GM19240 (cell line): ENCODE measurements at regions not wholly inside any gene's neighbourhood (a gene's known extent, or its start where the extent isn't known, plus 50 kb on each side); places are given as distances from the start of the nearest gene placed in this dataset.

Source experiments
- DNase-seq: peaks from one replicate; pipeline ENCODE4 v3.0.0; 2011; ENCODE audit warnings: low spot score; ENCODE audit not compliant: insufficient read length

DNA sequence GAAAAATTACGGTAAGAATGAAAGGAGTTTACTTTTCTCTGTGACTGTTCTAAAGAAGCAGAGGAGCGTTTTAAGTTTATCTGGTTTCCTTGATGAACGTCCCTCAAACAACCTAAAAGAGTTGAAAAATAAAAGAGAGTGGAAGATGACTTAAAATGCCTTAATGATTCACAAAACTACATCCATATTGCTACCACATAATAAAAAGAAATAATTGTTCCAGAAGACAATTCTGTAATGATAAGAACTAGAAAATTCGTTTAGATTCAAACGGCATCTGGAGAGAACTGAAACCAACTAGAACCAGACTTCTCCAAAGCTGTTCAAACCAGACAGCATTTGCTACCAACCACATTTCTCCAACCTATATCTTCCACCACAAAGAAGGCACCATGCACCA is 68.1 kb downstream of the TEKT4 start:
- DNase-seq, result no peak

DNA sequence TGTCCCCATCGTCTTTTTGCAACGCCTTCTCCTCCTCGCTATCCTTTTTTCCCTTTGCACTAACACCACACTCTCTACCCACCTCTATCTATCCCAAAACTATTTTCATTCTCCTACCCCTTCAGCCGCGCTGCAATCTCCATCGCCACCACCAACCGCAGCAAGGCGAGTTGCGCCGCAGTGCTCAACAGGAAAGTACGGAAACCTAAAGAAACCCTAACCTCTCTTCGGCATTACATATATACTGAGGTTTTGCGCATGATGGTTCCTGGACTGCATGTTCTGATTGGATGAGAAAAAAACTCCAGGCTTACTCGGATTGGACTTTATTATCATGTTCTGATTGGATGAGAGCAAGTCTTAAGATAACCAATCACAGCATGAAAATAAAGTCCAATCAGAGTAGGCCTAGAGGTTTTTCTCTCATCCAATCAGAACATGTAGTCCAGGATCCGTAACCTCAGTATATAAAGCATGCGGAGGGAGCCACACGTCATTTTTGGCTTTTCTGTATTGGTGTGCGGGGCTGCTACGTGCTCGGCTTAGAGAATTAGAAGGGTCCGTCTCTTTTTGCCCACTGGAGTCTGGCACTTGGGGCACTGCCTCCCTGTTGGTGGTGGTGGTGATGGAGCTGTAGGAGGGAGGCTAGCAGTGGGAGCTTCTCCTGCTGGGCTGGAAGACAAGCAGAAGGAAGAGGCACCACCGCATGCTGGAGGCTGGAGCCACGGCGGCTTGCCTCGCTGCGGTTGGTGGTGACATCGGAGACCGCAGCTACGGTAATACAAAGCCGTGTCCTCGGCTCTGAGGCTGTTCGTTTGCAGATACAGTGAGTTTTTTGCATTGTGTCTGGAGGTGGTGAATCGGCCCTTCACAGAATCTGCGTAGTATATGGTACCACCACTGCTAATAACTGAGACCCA is 76.1 kb downstream of the TEKT4 start:
- DNase-seq, result no peak

GRCh38 chr2:94955702-94956101 is 69.8 kb upstream of the MAL start:
- no peak for DNase-seq

GRCh38 chr2:94956797-94957391 is 68.6 kb upstream of the MAL start:
- DNase-seq, result peak; percentile 19

DNA sequence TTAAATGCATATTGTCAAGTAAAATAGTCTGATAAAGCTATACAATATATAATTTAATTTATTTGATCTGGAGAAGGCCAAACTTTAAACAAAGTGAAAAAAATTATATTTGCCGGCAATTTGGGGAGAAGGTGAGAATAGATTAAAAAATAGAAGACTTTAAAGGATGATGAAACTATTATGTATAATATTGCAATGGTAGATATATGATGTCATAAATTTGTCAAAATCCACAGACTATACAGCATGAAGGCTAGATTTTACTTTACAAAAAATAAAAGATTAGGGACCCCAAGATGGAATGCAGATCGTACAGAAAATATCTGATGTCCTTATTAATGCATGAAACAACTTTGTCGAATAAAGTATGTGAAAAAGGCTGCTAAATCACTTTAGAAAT is 67.3 kb upstream of the MAL start:
- no peak for DNase-seq

DNA sequence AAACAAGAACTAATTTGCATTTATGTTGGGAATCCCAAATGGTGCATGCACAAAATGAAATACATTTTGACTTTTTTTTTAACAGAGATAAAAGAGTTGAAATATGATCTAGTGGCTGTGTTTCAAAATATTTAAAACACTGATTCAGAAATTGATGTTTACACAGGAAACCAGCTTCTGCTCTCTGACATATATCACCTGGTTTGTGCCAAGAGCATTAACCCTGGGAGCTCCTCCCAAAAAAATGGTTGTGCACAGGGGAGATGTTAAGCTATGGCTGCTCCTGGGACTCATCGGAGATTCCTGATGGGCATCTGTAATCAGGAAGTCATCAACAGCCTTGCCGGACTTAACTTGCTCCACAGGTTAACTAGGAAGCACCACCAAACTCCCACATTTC is 65.2 kb upstream of the MAL start:
- DNase-seq, result no peak

- no peak for DNase-seq
Observed at GRCh38 chr2:94960751-94961150, 64.8 kb upstream of the MAL start.

DNA sequence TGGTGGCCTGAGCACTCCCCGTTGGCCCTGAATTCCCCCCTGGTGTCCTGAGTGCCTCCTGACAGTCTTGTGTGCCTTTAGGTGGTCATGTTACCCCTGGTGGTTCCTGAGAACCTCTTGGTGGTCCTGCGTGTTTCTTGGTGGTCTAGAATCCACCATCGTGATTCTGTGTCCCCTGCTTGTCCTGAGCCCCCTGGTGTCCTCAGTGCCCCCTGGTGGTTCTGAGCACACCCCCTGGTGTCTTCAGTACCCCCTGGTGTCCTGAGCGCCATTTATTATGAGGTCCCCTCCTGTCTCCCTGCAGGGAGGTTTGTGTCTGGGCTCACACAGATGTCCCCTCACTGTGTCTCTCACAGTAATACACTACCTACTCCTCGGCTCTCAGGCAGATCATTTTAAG is 61.3 kb upstream of the MAL start:
- DNase-seq, result no peak

DNA sequence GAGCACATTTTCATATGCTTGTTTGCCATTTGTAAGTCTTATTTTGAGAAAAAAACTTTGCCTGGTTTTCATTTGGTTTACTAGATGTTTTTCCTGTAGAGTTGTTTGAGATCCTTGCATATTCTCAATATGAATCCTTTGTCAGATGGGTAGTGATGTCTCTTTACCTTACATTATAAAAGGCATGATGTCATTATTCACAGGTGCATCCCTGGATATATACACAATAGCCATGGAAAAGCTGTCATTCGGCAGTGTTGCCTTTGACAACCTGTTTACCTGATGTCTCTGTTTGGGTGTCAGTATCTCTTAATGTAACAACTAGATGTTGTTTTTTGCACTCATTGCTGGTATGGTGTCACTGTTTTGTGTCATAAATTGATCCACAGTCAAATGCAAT is 58.8 kb upstream of the MAL start:
- DNase-seq, result no peak

DNA sequence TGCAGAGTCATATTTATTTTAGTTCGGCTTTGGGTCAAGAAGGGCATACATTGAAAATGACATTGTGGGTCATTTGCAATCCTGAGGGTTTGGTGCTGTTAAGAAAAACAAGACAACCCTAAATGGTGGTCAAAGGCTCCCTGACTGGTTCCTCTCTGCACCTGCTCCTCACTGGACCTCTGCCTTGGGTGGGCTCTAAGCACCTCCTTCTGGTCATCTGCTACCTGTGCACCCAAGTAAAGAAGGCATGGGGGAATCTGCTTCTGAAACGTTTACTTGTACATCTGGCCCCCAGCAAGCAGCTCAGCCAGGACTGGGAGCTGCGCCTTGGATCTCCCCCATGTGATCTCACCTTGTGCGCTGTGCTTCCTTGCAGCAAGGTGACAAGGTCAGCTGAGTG is 55.2 kb upstream of the MAL start:
- DNase-seq, result no peak
